Fibroblast of skin of back (primary cell): ENCODE measurements at regions not wholly inside any gene's neighbourhood (a gene's known extent, or its start where the extent isn't known, plus 50 kb on each side); places are given as distances from the start of the nearest gene placed in this dataset.

Source experiments
- DNase-seq: peaks from one replicate; pipeline ENCODE4 v3.0.0-alpha.2; 2013

DNA sequence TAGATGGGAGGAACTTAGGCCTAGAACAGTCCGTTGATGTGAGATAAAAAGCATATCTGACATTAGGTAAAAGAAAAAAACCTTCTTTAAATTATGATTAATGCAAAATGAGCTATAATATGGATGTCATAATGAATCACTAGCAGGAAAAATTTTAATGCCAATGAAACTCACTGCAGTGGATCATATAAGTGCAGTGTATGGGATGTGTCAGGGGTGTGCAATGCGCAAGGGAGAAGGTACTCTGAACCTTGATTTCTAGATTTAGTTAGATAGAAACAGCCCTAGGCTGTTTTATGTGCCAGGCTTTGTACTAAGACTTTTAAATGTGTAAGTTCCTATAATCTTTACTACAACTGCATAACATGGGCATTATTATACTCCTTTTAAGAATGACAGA, 50.4 kb upstream of the NXPH2 start:
- no peak for DNase-seq
